CD1c-positive myeloid dendritic cell (primary cell): ENCODE measurements at regions not wholly inside any gene's neighbourhood (a gene's known extent, or its start where the extent isn't known, plus 50 kb on each side); places are given as distances from the start of the nearest gene placed in this dataset.
"Not testable (repeated sequence)": the region's sequence is repeated elsewhere in the genome, so short reads cannot be mapped to it uniquely, and the experiment has no call there.

Experiments
- DNase-seq: peaks from one replicate; pipeline ENCODE4 v3.0.0-alpha.2; 2016; ENCODE audit errors: extremely low spot score

GRCh38 chr1:72428276-72428675, 145.9 kb upstream of the NEGR1 start:
- not testable (repeated sequence) for DNase-seq

- DNase-seq: no peak
These were observed 136.9 kb upstream of the NEGR1 start for GRCh38 chr1:72419229-72419628.

DNA sequence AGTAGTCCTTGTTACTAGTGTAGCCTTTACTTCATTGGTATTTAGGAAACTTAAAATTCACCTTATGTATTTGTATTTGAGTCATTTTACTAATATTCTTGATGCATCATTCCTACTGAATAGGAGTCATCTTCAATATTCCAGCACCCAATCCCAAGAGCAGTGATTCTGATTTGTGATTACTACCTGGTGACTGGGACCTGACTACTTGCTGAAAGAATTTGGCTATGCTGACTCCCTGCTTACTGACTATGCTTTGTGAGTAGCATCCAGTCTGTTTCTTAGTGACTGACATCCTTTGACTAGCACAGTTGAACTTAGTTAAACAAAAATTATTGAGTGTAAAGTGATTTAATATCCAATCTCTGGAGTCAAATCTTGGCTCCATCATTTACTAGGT, 129.9 kb upstream of the NEGR1 start:
- DNase-seq: no peak

- no peak for DNase-seq
These were observed 117.5 kb upstream of the NEGR1 start for GRCh38 chr1:72399807-72400206.

DNA sequence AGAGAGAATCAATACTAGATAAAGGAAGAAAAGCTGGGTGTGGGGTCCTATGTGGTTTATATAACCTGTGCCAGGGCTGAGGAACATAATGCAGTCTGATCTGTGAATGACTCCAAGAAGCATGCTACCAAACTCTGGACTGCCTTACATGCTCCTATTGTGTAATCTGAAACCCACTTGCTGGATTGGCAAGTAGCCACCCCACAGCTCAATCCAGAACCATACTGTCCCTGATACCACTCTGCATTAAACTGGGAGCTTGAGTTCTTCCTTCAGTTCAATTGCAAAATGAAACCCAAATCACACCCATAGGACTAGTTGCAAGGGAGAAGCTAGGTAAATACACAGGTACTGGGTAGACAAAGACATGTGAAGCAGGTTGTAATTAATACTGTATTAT, 115.4 kb upstream of the NEGR1 start:
- no peak for DNase-seq

GRCh38 chr1:72394457-72394856, 112.1 kb upstream of the NEGR1 start:
- no peak for DNase-seq

DNA sequence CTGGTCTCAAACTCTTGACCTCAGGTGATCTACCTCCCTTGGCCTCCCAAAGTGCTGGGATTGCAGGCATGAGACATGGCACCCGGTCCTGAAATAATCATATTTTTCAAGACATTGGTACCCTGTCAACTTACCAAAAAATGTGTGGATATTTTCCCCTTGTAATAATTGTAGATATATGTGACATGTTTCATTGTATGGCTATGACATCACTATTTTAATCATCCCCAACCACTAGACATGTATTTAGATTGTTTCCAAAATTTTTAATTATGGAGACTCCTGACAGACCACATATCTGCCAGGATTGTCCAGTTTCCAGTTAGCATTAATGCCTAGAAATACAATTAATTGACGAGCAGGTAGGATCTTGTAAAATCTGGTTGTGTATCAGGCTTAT, 96.7 kb upstream of the NEGR1 start:
- DNase-seq: no peak

- no peak for DNase-seq
These were observed 92.9 kb upstream of the NEGR1 start for GRCh38 chr1:72375226-72375625.

- DNase-seq: no peak
These were observed 89.1 kb upstream of the NEGR1 start for GRCh38 chr1:72371259-72372035.

GRCh38 chr1:72370836-72371235, 88.5 kb upstream of the NEGR1 start:
- not testable (repeated sequence) for DNase-seq

DNA sequence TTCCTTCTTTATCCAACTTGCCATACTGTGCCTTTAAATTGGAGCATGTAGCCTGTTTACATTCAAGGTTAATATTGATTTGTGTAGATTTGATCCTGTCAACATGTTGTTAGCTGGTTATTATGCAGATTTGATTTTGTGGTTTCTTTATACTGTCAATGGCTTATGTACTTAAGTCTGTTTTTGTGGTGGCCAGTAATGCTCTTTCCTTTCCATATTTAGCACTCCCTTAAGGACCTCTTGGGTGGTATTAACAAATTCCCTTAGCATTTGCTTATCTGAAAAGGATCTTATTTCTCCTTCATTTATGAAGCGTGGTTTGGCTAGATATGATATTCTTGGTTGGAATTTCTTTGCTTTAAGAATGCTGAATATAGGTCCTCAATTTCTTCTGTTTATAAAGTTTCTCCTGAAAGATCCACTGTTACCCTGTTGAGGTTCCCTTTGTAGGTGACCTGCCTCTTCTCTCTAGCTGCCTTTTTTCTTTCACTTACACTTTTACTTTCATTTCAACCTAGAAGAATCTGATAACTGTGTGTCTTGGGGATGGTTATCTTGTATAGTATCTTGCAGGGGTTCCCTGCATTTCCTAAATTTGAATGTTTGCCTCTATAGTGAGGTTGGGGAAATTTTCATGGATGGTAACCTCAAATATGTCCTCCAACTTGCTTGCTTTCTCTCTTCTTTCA, 86.9 kb upstream of the NEGR1 start:
- no peak for DNase-seq

- peak; percentile 34 for DNase-seq
These were observed 84.1 kb upstream of the NEGR1 start for GRCh38 chr1:72366466-72366865.

DNA sequence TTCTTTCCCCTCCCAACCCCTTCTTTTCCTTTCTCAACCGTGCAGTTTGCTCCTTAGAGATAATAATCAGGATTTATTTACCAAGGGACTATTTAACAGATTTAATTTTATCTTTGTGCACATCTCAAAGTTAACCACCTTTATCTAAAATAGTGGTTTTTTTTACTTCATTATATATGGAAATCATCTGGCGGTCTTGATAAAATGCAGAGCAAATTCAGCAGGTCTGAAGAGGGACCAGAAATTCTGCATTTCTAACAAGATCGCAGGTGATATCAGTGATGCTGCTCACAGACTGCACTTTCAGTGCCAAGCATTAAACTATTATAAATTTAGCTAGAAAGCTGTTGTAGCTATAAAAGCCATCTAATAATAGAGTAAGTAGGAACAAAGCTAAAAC, 83.4 kb upstream of the NEGR1 start:
- no peak for DNase-seq

DNA sequence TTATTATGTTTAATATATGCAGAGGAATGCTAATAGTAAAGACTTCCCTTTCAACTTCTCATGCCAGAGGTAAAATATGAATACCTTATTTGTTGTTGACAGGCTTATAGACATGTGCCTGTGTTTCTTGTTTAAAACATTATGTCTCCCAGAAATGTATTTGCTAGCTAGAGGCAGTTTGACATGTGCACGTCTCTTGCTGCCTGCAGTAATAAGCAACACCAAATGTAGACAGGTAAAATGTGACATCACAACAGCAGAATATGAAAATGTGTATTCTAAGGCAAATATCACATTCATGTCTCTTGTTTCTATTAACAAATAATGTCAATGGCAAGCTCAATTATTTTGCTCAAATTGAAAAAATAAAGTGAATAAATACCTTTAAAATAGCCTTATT, 80.2 kb upstream of the NEGR1 start:
- DNase-seq: no peak

DNA sequence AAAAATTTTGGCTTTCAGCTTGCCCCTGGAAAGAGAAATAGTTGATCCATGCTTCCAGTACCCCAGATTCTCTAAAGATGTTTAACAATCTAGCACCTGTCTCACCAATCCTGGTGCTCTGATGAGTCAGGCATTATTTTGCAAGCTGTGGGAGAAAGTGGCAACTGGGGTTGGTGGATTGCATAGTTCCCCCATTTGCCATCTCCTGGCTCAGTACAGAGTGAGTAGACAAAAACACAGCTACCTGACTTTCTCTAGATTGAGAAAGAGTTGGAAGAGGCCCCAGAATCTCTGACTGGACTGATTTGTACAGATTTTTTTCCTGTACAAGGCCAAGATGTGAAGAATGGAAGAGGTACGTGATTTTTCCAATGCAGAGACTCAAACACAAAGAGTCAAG, 75.1 kb upstream of the NEGR1 start:
- DNase-seq: no peak

DNA sequence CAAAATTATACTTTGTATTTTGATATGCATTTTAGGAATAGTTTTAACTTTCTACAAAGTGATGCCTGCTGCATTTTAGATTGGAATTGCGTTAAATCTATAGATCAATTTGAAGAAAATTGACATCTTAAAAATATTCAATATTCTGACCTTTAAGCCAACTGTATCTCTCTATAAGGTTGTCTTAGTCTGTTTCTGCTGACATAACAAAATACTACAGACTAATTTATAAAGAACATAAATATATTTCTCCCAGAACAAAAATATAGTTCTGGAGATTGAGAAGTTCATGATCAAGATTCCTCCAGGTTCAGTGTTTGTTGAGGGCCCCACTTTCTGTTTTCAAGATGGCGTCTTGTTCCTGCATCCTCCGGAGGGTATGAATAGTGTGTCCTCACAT, 73.6 kb upstream of the NEGR1 start:
- DNase-seq: no peak

DNA sequence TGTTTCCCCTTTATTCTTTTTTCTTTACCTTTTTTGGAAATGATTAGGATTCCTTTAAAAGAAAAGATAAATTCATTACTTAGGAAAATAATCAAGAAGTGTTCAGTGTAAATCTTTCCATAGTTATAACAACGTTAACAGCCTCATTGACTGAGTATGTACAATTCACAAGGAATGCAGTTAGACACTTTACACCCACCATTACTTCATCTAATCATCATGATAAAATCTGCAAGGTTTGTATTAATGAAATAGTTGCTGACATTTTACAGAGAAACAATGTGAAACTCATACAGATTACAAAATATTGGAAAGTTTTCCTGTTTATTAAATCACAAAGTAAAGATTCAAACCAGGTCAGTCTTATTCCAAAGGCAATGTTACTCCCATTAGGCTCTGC, 59.3 kb upstream of the NEGR1 start:
- no peak for DNase-seq

DNA sequence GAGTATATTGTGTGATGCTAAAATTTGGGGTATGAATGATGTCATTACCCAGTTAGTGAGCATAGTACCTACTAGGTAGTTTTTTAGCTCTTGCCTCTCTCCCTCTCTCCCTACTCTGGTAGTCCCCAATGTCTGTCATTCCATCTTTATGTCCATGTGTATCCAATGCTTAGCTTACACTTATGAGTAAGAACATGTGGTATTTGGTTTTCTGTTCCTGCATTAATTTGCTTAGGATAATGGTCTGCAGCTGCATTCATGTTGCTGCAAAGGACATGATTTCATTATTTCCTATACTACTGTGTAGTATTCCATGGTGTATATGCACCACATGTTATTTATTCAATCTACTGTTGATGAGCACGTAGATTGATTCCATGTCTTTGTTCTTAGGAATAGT, 54.4 kb upstream of the NEGR1 start:
- no peak for DNase-seq
